ENCODE measurements at regions not wholly inside any gene's neighbourhood (a gene's known extent, or its start where the extent isn't known, plus 50 kb on each side); places are given as distances from the start of the nearest gene placed in this dataset.
"Not testable (repeated sequence)": the region's sequence is repeated elsewhere in the genome, so short reads cannot be mapped to it uniquely, and the experiment has no call there.

GRCh38 chr13:103895835-103896531 lies 829.8 kb upstream of the SLC10A2 start:
- H3K4me3 ChIP-seq (ENCODE audit: low read depth, low read length), result no peak overlapping the region
- TF ChIP-seq, protein P1, sequence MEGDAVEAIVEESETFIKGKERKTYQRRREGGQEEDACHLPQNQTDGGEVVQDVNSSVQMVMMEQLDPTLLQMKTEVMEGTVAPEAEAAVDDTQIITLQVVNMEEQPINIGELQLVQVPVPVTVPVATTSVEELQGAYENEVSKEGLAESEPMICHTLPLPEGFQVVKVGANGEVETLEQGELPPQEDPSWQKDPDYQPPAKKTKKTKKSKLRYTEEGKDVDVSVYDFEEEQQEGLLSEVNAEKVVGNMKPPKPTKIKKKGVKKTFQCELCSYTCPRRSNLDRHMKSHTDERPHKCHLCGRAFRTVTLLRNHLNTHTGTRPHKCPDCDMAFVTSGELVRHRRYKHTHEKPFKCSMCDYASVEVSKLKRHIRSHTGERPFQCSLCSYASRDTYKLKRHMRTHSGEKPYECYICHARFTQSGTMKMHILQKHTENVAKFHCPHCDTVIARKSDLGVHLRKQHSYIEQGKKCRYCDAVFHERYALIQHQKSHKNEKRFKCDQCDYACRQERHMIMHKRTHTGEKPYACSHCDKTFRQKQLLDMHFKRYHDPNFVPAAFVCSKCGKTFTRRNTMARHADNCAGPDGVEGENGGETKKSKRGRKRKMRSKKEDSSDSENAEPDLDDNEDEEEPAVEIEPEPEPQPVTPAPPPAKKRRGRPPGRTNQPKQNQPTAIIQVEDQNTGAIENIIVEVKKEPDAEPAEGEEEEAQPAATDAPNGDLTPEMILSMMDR (conservative IDR thresholded peaks at IDR 0.05; ENCODE audit: low read depth, low read length), result no peak
- DNase-seq (ENCODE audit: low read depth), result no peak

DNA sequence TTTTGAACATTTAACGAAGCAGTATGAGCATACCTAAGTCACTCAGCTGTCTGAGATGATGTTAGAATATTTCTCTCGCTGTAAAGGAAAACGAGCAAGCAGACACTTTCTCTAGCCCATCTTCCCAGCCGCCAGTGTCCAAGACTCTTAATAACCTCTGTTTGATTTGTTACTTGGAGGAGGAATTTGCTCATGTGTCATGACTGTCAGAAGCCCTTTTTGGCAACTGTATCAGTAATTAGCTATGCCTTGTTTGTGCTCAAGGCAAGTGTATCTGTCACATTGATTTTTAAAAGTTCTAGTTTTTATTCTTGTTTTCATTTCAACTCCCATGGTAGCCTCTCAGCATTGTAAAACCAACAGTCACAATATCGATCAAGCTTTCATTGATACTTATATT lies 828.4 kb upstream of the SLC10A2 start:
- TF ChIP-seq, protein P1 (conservative IDR thresholded peaks at IDR 0.05; ENCODE audit: low read depth, low read length), result no peak
- DNase-seq (ENCODE audit: low read depth), result peak; percentile 25
- H3K4me3 ChIP-seq (ENCODE audit: low read depth, low read length), result no peak overlapping the region

GRCh38 chr13:103884101-103884723 lies 818.0 kb upstream of the SLC10A2 start:
- TF ChIP-seq, protein P1 (conservative IDR thresholded peaks at IDR 0.05; ENCODE audit: low read depth, low read length), result no peak
- H3K4me3 ChIP-seq (ENCODE audit: low read depth, low read length), result no peak overlapping the region
- no peak for DNase-seq (ENCODE audit: low read depth)

GRCh38 chr13:103883698-103884097 lies 817.5 kb upstream of the SLC10A2 start:
- H3K4me3 ChIP-seq (ENCODE audit: low read depth, low read length), result no peak overlapping the region
- no peak for DNase-seq (ENCODE audit: low read depth)
- TF ChIP-seq, protein P1 (conservative IDR thresholded peaks at IDR 0.05; ENCODE audit: low read depth, low read length), result no peak

DNA sequence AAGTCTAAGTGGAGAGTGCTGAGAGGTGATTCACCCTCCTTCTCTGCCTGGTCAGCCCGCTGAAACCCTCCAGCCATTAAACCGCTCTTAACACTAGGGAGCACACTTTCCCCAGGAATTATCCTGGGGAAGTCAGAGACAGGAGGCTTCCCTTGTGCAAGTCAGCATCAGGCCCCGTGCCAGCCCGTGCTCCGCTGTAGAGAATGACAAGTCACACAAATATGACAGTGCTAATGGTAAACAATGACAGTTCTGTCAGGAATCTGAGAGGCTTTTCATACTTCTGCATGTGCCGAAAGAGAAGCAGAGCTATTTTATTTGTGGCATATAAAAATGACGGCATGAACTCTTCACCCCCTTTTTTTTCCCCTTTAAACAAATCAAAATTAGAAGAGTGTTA lies 816.9 kb upstream of the SLC10A2 start:
- DNase-seq (ENCODE audit: low read depth), result peak; percentile 86
- peak overlapping the region; percentile 26 for H3K4me3 ChIP-seq (ENCODE audit: low read depth, low read length)
- TF ChIP-seq, protein P1 (conservative IDR thresholded peaks at IDR 0.05; ENCODE audit: low read depth, low read length), result peak; percentile 76

- not testable (repeated sequence) for DNase-seq (ENCODE audit: low read depth); H3K4me3 ChIP-seq (ENCODE audit: low read depth, low read length)
Measured at GRCh38 chr13:103880146-103880545, 813.9 kb upstream of the SLC10A2 start.

GRCh38 chr13:103878891-103879605 lies 812.8 kb upstream of the SLC10A2 start:
- TF ChIP-seq, protein P1 (conservative IDR thresholded peaks at IDR 0.05; ENCODE audit: low read depth, low read length), result no peak
- no peak for DNase-seq (ENCODE audit: low read depth)
- no peak overlapping the region for H3K4me3 ChIP-seq (ENCODE audit: low read depth, low read length)
